DOHH2 (cell line): ENCODE measurements at regions not wholly inside any gene's neighbourhood (a gene's known extent, or its start where the extent isn't known, plus 50 kb on each side); places are given as distances from the start of the nearest gene placed in this dataset.

ENCODE experiments used
- H3F3A ChIP-seq: fragments of 200-600 bp; sonication (generic), shearing (Covaris generic); 2 replicates; pipeline ENCODE4 v1.6.0; 2016; ENCODE audit warnings: antibody characterized with exemption, mild to moderate bottlenecking; ENCODE audit not compliant: control insufficient read depth, insufficient read depth
- H3K27ac ChIP-seq: fragments of 200-600 bp; sonication (generic); 2 replicates; pipeline ENCODE4 v1.5.1; 2014; ENCODE audit warnings: low read depth, mild to moderate bottlenecking, low read length, moderate library complexity
- H3K27me3 ChIP-seq: fragments of 200-600 bp; sonication (generic); 2 replicates; pipeline ENCODE4 v1.6.1; 2014; ENCODE audit warnings: mild to moderate bottlenecking, low read length, mixed read lengths; ENCODE audit not compliant: control insufficient read depth
- H3K36me3 ChIP-seq: fragments of 200-600 bp; sonication (generic); 2 replicates; pipeline ENCODE4 v1.6.1; 2014; ENCODE audit warnings: mild to moderate bottlenecking, low read length, moderate library complexity, mixed read lengths; ENCODE audit not compliant: control insufficient read depth
- H3K4me1 ChIP-seq: fragments of 200-600 bp; sonication (generic); 2 replicates; pipeline ENCODE4 v1.6.1; 2014; ENCODE audit warnings: mild to moderate bottlenecking, low read length, mixed read lengths; ENCODE audit not compliant: control insufficient read depth
- H3K4me2 ChIP-seq: fragments of 200-600 bp; sonication (generic); 2 replicates; pipeline ENCODE4 v1.6.0; 2014; ENCODE audit warnings: mild to moderate bottlenecking, low read length, moderate library complexity
- H3K4me3 ChIP-seq: fragments of 200-600 bp; sonication (generic); 2 replicates; pipeline ENCODE4 v1.5.1; 2014; ENCODE audit warnings: mild to moderate bottlenecking, low read length, mixed read lengths
- H3K79me2 ChIP-seq: fragments of 200-600 bp; sonication (generic); 2 replicates; pipeline ENCODE4 v1.6.1; 2014; ENCODE audit warnings: mild to moderate bottlenecking, low read length, mixed read lengths; ENCODE audit not compliant: control insufficient read depth
- H3K9me2 ChIP-seq: fragments of 200-600 bp; sonication (generic); replicated peaks from 2 replicates; pipeline ENCODE4 v1.6.1; 2014; ENCODE audit warnings: mild to moderate bottlenecking, low read length, mixed read lengths; ENCODE audit not compliant: control insufficient read depth
- H3K9me3 ChIP-seq: fragments of 200-600 bp; sonication (generic); 2 replicates; pipeline ENCODE4 v1.6.1; 2014; ENCODE audit warnings: antibody characterized with exemption, low read length, mixed read lengths; ENCODE audit not compliant: control insufficient read depth, insufficient read depth
- H4K20me1 ChIP-seq: fragments of 200-600 bp; sonication (generic); 2 replicates; pipeline ENCODE4 v1.6.0; 2014; ENCODE audit warnings: low read depth, mild to moderate bottlenecking, antibody characterized with exemption, low read length, moderate library complexity; ENCODE audit not compliant: control insufficient read depth, insufficient read depth
- EZH2phosphoT487 ChIP-seq: fragments of 200-600 bp; sonication (generic); IDR thresholded peaks from 2 replicates; pipeline ENCODE4 v1.6.1; 2017; ENCODE audit warnings: borderline replicate concordance, mild to moderate bottlenecking, antibody characterized with exemption, low read length, moderate library complexity, mixed read lengths
- TF ChIP-seq, protein P1 (sequence below): fragments of 200-600 bp; sonication (generic); IDR thresholded peaks from one replicate; pipeline ENCODE4 v1.5.1; 2014; ENCODE audit warnings: antibody characterized with exemption, mild to moderate bottlenecking, low read depth, low read length; ENCODE audit not compliant: poor library complexity, severe bottlenecking

- no peak overlapping the region for H3K27ac ChIP-seq
- H3K9me3 ChIP-seq: no peaks in the 10 kb centered on the region
- H4K20me1 ChIP-seq: no peaks in the 10 kb centered on the region
- peaks cover 15% of the 10 kb centered on the region for H3F3A ChIP-seq
- H3K9me2 ChIP-seq: no peaks in the 10 kb centered on the region
- H3K36me3 ChIP-seq: no peaks in the 10 kb centered on the region
- H3K27me3 ChIP-seq: 0 out of 2 replicates have a peak, but pooled peaks cover 6% of the 10 kb centered on the region
- peak overlapping the region; percentile 66; the same call in 1 of the 2 replicates for H3K4me3 ChIP-seq
- H3K4me2 ChIP-seq: peak overlapping the region; percentile 82; the same call in 1 of the 2 replicates
- TF ChIP-seq, protein P1, sequence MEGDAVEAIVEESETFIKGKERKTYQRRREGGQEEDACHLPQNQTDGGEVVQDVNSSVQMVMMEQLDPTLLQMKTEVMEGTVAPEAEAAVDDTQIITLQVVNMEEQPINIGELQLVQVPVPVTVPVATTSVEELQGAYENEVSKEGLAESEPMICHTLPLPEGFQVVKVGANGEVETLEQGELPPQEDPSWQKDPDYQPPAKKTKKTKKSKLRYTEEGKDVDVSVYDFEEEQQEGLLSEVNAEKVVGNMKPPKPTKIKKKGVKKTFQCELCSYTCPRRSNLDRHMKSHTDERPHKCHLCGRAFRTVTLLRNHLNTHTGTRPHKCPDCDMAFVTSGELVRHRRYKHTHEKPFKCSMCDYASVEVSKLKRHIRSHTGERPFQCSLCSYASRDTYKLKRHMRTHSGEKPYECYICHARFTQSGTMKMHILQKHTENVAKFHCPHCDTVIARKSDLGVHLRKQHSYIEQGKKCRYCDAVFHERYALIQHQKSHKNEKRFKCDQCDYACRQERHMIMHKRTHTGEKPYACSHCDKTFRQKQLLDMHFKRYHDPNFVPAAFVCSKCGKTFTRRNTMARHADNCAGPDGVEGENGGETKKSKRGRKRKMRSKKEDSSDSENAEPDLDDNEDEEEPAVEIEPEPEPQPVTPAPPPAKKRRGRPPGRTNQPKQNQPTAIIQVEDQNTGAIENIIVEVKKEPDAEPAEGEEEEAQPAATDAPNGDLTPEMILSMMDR: no peak
- H3K4me1 ChIP-seq: peaks cover 64% of the 10 kb centered on the region
- no peaks in the 10 kb centered on the region for H3K79me2 ChIP-seq
Observed at GRCh38 chr10:110408943-110409342, 88.8 kb upstream of the DUSP5 start.

DNA sequence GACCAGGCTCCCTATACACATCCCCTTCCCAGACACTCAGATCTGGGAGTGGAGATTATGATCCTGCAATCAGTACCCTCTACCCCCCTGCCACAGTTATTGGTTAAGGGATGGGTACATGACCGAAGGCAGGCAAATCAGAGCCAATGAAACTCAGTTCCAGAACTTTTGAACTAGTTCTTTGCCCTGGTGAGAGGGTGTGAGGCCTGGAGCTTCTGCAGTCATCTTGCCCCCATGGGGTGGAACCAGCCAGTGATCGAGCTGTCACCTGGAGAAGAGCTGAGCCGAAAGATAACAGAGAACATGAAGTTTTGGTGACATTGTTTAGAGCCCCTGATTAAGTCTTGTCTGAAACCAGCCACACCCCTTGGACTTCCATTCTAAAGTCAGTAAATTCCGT is 88.2 kb upstream of the DUSP5 start:
- Histone ChIP-seq H3K36me3 (no peaks in the 10 kb centered on the region), H3K27me3 (0 out of 2 replicates have a peak, but pooled peaks cover 6% of the 10 kb centered on the region), H3K4me2 (peak overlapping the region; percentile 82), H3F3A (peaks cover 20% of the 10 kb centered on the region), H4K20me1 (no peaks in the 10 kb centered on the region), H3K79me2 (no peaks in the 10 kb centered on the region), H3K27ac (0 out of 2 replicates have a peak overlapping the region, but pooled peaks have one; percentile 13), H3K4me1 (peaks cover 69% of the 10 kb centered on the region), H3K9me2 (no peaks in the 10 kb centered on the region), H3K9me3 (no peaks in the 10 kb centered on the region), H3K4me3 (peak overlapping the region; percentile 66)
- TF ChIP-seq, protein P1: no peak
- no peak for TF ChIP-seq EZH2phosphoT487

GRCh38 chr10:110409926-110410325 is 87.8 kb upstream of the DUSP5 start:
- Histone ChIP-seq H3K4me2 (peak overlapping the region; percentile 82), H3K4me3 (peak overlapping the region; percentile 66), H3K27me3 (0 out of 2 replicates have a peak, but pooled peaks cover 6% of the 10 kb centered on the region), H3K9me3 (no peaks in the 10 kb centered on the region), H3K9me2 (no peaks in the 10 kb centered on the region), H3K36me3 (no peaks in the 10 kb centered on the region), H3K27ac (peak overlapping the region; percentile 33; the same call in 1 of the 2 replicates), H3F3A (peaks cover 22% of the 10 kb centered on the region), H3K4me1 (peaks cover 73% of the 10 kb centered on the region), H4K20me1 (no peaks in the 10 kb centered on the region), H3K79me2 (no peaks in the 10 kb centered on the region)
- TF ChIP-seq, protein P1: no peak
- no peak for TF ChIP-seq EZH2phosphoT487
